ENCODE measurements at regions not wholly inside any gene's neighbourhood (a gene's known extent, or its start where the extent isn't known, plus 50 kb on each side); places are given as distances from the start of the nearest gene placed in this dataset.

GRCh38 chr3:117809186-117810081 is 1099.9 kb downstream of the TUSC7 start:
- no peak overlapping the region for H3K4me3 Mint-ChIP-seq
- no peaks in the 10 kb centered on the region for H3K4me1 Mint-ChIP-seq
- H3K27ac Mint-ChIP-seq = no peak overlapping the region
- no peaks in the 10 kb centered on the region for H3K36me3 Mint-ChIP-seq
- H3K9me3 Mint-ChIP-seq = peaks cover 19% of the 10 kb centered on the region
- ATAC-seq = no peak
- no peak for DNase-seq (ENCODE audit: low spot score in 2 of 2)

- H3K4me1 Mint-ChIP-seq = no peaks in the 10 kb centered on the region
- no peak overlapping the region for H3K4me3 Mint-ChIP-seq
- DNase-seq (ENCODE audit: low spot score in 2 of 2) = no peak
- ATAC-seq = no peak
- peaks cover 17% of the 10 kb centered on the region for H3K9me3 Mint-ChIP-seq
- H3K27ac Mint-ChIP-seq = no peak overlapping the region
- no peaks in the 10 kb centered on the region for H3K36me3 Mint-ChIP-seq
Measured at GRCh38 chr3:117811786-117812185, 1102.2 kb downstream of the TUSC7 start.

GRCh38 chr3:117814975-117815374 is 1105.4 kb downstream of the TUSC7 start:
- Mint-ChIP-seq H3K4me3 (no peak overlapping the region), H3K9me3 (peaks cover 18% of the 10 kb centered on the region), H3K36me3 (no peaks in the 10 kb centered on the region), H3K27ac (no peak overlapping the region), H3K4me1 (no peaks in the 10 kb centered on the region)
- ATAC-seq (no peak), DNase-seq (ENCODE audit: low spot score in 2 of 2) (no peak)

- DNase-seq (ENCODE audit: low spot score in 2 of 2) = no peak
- Mint-ChIP-seq H3K27ac (no peak overlapping the region), H3K4me3 (no peak overlapping the region), H3K4me1 (no peaks in the 10 kb centered on the region), H3K9me3 (peaks cover 10% of the 10 kb centered on the region), H3K36me3 (no peaks in the 10 kb centered on the region)
- ATAC-seq = no peak
Measured at GRCh38 chr3:117817103-117817502, 1107.5 kb downstream of the TUSC7 start.

- Mint-ChIP-seq H3K4me1 (no peaks in the 10 kb centered on the region), H3K9me3 (peaks cover 6% of the 10 kb centered on the region), H3K36me3 (no peaks in the 10 kb centered on the region), H3K27ac (no peak overlapping the region), H3K4me3 (no peak overlapping the region)
- DNase-seq (ENCODE audit: low spot score in 2 of 2) = no peak
- no peak for ATAC-seq
Measured at GRCh38 chr3:117818592-117818991, 1109.0 kb downstream of the TUSC7 start.

- ATAC-seq (no peak), DNase-seq (ENCODE audit: low spot score in 2 of 2) (no peak)
- no peak overlapping the region for H3K4me3 Mint-ChIP-seq
- no peak overlapping the region for H3K27ac Mint-ChIP-seq
- no peaks in the 10 kb centered on the region for H3K36me3 Mint-ChIP-seq
- H3K4me1 Mint-ChIP-seq = no peaks in the 10 kb centered on the region
- peaks cover 7% of the 10 kb centered on the region for H3K9me3 Mint-ChIP-seq
Measured at GRCh38 chr3:117820658-117821299, 1111.2 kb downstream of the TUSC7 start.

- no peak for DNase-seq (ENCODE audit: low spot score in 2 of 2)
- Mint-ChIP-seq H3K9me3 (peaks cover 9% of the 10 kb centered on the region), H3K36me3 (no peaks in the 10 kb centered on the region), H3K27ac (no peak overlapping the region), H3K4me3 (no peak overlapping the region), H3K4me1 (no peaks in the 10 kb centered on the region)
- no peak for ATAC-seq
Measured at GRCh38 chr3:117822416-117822815, 1112.8 kb downstream of the TUSC7 start.

GRCh38 chr3:117836296-117836695 is 1126.7 kb downstream of the TUSC7 start:
- Mint-ChIP-seq H3K36me3 (no peaks in the 10 kb centered on the region), H3K4me3 (no peak overlapping the region), H3K9me3 (peaks cover 9% of the 10 kb centered on the region), H3K27ac (no peak overlapping the region), H3K4me1 (no peaks in the 10 kb centered on the region)
- no peak for DNase-seq (ENCODE audit: low spot score in 2 of 2)
- no peak for ATAC-seq

- Mint-ChIP-seq H3K27ac (no peak overlapping the region), H3K9me3 (peaks cover 9% of the 10 kb centered on the region), H3K4me1 (no peaks in the 10 kb centered on the region), H3K36me3 (no peaks in the 10 kb centered on the region), H3K4me3 (no peak overlapping the region)
- no peak for DNase-seq (ENCODE audit: low spot score in 2 of 2)
- ATAC-seq = no peak
Measured at GRCh38 chr3:117837391-117837790, 1127.8 kb downstream of the TUSC7 start.

GRCh38 chr3:117842086-117842485 is 1132.5 kb downstream of the TUSC7 start:
- DNase-seq (ENCODE audit: low spot score in 2 of 2) (no peak), ATAC-seq (no peak)
- H3K27ac Mint-ChIP-seq = no peak overlapping the region
- peaks cover 9% of the 10 kb centered on the region for H3K9me3 Mint-ChIP-seq
- H3K4me1 Mint-ChIP-seq = no peaks in the 10 kb centered on the region
- no peaks in the 10 kb centered on the region for H3K36me3 Mint-ChIP-seq
- H3K4me3 Mint-ChIP-seq = no peak overlapping the region

GRCh38 chr3:117843356-117843755 is 1133.8 kb downstream of the TUSC7 start:
- Mint-ChIP-seq H3K4me1 (no peaks in the 10 kb centered on the region), H3K4me3 (no peak overlapping the region), H3K27ac (no peak overlapping the region), H3K36me3 (no peaks in the 10 kb centered on the region), H3K9me3 (peaks cover 6% of the 10 kb centered on the region)
- ATAC-seq = no peak
- DNase-seq (ENCODE audit: low spot score in 2 of 2) = no peak

- no peak for DNase-seq (ENCODE audit: low spot score in 2 of 2)
- Mint-ChIP-seq H3K4me1 (no peaks in the 10 kb centered on the region), H3K9me3 (peaks cover 6% of the 10 kb centered on the region), H3K36me3 (no peaks in the 10 kb centered on the region), H3K4me3 (no peak overlapping the region), H3K27ac (no peak overlapping the region)
- no peak for ATAC-seq
Measured at GRCh38 chr3:117844676-117845075, 1135.1 kb downstream of the TUSC7 start.

- H3K27ac Mint-ChIP-seq = no peak overlapping the region
- no peak for DNase-seq (ENCODE audit: low spot score in 2 of 2)
Measured at GRCh38 chr3:117846238-117846637, 1136.7 kb downstream of the TUSC7 start.

GRCh38 chr3:117848606-117849005 is 1139.0 kb downstream of the TUSC7 start:
- peaks cover 9% of the 10 kb centered on the region for H3K9me3 Mint-ChIP-seq
- H3K4me1 Mint-ChIP-seq = no peaks in the 10 kb centered on the region
- H3K4me3 Mint-ChIP-seq = no peak overlapping the region
- DNase-seq (ENCODE audit: low spot score in 2 of 2) = no peak
- no peaks in the 10 kb centered on the region for H3K36me3 Mint-ChIP-seq
- ATAC-seq = no peak
- H3K27ac Mint-ChIP-seq = no peak overlapping the region

More at GRCh38 chr3:117846238-117846637, 1136.7 kb downstream of the TUSC7 start:
- no peak overlapping the region for H3K4me3 Mint-ChIP-seq
- no peaks in the 10 kb centered on the region for H3K4me1 Mint-ChIP-seq
- H3K36me3 Mint-ChIP-seq = no peaks in the 10 kb centered on the region
- no peak for ATAC-seq
- peaks cover 3% of the 10 kb centered on the region for H3K9me3 Mint-ChIP-seq

- Mint-ChIP-seq H3K36me3 (no peaks in the 10 kb centered on the region), H3K9me3 (peaks cover 16% of the 10 kb centered on the region), H3K4me3 (no peak overlapping the region), H3K27ac (no peak overlapping the region), H3K4me1 (no peaks in the 10 kb centered on the region)
- DNase-seq (ENCODE audit: low spot score in 2 of 2) (no peak), ATAC-seq (no peak)
Measured at GRCh38 chr3:117853923-117854668, 1144.5 kb downstream of the TUSC7 start.

Measured in stimulated activated effector memory CD8-positive, alpha-beta T cell treated with anti-CD3 and anti-CD28 coated beads, Interleukin-12 subunit alpha, Interleukin-12 subunit beta, amount 100 ng/mL, for 72 hours (primary cell).